HG02943 (cell line): ENCODE measurements at regions not wholly inside any gene's neighbourhood (a gene's known extent, or its start where the extent isn't known, plus 50 kb on each side); places are given as distances from the start of the nearest gene placed in this dataset.
"Not testable (repeated sequence)": the region's sequence is repeated elsewhere in the genome, so short reads cannot be mapped to it uniquely, and the experiment has no call there.

Experiments used
- ATAC-seq: cut with Tn5 transposase; IDR thresholded peaks from one replicate; pipeline ENCODE4 v1.9.1; 2021; ENCODE audit warnings: mild to moderate bottlenecking, low read depth, moderate library complexity; ENCODE audit not compliant: unreplicated experiment

GRCh38 chr5:102613661-102614060 is 114.9 kb upstream of the SLCO6A1 start:
- no peak for ATAC-seq

- ATAC-seq, result no peak
Measured at GRCh38 chr5:102617191-102618187, 118.7 kb upstream of the SLCO6A1 start.

DNA sequence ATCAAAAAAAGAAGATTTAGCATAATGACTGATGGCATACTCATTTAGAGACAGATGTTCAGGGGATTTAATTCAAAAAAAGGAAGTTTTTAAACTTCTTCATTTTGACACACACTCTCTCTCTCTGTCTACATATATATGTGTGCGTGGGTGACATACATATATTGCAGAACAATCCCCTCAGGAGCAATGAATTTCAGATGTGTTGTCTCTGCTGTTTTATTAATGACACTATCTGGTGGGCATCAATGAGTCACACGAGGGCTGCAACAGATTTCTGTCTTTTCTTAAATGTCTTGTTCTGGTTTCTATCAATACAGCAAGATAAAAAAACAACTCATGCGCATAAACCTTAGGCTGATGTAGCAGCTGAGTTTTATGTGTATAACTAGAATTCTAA is 123.5 kb upstream of the SLCO6A1 start:
- no peak for ATAC-seq

GRCh38 chr5:102623329-102624065 is 124.7 kb upstream of the SLCO6A1 start:
- no peak for ATAC-seq

GRCh38 chr5:102624405-102624804 is 125.6 kb upstream of the SLCO6A1 start:
- ATAC-seq, result no peak

GRCh38 chr5:102625468-102625867 is 126.7 kb upstream of the SLCO6A1 start:
- no peak for ATAC-seq

DNA sequence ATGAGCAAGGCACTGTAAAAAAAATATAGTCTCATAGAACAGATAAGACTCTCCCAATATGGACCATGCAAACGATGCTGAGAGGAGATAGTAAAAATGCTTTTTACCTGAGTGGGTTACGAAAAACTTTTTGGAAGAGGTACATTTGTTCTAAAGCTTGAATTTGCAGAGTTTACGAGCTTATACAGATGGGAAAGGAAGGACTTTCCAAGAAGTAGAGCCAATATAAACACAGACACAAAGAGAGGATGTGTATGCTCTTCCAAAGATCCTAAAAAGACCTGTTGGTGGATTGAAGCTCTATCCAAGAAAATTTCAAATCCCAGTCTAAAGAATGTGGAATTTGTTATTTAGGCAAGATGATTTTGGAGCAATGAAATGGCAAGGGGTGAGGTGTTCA is 127.1 kb upstream of the SLCO6A1 start:
- ATAC-seq, result no peak

DNA sequence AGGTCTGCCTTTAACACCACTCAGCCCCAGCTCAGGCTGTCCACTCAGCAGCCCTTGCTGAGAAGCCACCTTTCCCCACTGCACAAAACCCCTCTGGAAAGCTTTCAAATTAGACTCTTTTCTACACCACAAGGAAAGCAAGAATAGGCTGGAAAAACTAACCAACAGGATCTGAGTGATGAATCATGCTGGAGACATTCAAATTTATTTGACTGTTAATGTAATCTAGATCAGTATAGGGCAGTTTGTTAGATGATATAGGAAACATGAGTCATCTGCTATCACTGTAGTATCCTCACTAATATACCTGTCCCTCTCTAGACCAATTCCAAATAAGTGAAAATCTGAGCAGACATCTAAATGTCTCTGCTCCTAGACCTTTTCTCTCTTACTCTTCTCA is 127.8 kb upstream of the PAM start:
- ATAC-seq, result no peak

GRCh38 chr5:102628441-102629175 is 126.5 kb upstream of the PAM start:
- ATAC-seq, result no peak

DNA sequence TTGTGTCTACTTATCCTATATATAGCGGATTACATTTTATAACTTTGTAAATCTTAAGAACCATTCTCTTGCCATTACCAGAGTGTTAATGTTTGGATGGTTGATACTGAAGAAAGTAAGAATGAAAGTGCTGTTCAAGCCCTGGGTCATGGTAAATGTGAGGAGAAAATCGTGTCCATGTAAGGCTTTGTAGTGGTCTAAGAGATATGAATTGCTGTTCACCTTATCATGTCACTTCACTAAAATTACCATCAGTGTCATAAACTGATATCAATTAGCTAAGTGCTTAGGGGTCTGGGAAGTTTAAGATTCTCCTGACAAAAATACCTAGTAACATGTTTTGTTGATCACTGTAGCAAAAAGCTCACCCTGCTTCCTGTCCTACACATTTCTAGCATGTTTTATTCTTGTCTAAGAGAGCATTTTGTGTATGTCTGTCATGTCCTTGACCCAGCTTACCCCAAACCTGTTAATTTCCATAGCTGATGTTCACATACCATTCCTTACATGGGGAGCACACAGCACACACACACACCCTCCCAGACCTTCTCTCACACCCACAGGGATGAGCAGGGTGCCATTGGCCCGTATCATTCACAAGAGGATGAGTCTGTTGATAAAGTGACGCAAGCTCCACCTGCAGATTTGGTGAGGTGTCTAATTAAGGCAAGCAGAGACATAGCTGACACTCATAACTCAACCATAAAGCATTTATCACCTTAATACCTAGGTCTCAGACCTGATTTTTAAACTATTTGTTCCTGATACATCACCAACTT is 125.1 kb upstream of the PAM start:
- ATAC-seq, result no peak

GRCh38 chr5:102635399-102635798 is 119.7 kb upstream of the PAM start:
- not testable (repeated sequence) for ATAC-seq

- no peak for ATAC-seq
Measured at GRCh38 chr5:102638316-102638715, 116.8 kb upstream of the PAM start.

GRCh38 chr5:102638912-102639652 is 116.0 kb upstream of the PAM start:
- no peak for ATAC-seq

DNA sequence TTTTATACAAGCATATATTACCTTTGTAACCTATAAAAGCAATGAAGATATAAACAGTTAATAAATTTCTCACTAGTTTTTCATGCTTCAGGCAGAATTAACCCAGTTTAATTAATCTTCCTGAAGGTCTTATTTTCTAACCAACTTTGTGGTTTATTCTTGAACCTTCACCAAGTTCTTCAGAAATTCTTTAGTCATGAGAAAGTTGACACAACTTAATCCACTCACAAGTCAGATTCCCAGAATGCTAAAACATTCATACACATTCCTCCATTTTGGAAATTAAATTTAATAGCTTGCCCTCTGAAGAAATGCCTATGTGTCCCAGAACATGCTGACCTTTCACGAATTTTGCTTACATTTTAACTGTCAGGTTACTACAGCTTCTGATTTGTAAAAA is 105.4 kb upstream of the PAM start:
- ATAC-seq, result no peak

GRCh38 chr5:102651466-102651865 is 103.6 kb upstream of the PAM start:
- ATAC-seq, result no peak

DNA sequence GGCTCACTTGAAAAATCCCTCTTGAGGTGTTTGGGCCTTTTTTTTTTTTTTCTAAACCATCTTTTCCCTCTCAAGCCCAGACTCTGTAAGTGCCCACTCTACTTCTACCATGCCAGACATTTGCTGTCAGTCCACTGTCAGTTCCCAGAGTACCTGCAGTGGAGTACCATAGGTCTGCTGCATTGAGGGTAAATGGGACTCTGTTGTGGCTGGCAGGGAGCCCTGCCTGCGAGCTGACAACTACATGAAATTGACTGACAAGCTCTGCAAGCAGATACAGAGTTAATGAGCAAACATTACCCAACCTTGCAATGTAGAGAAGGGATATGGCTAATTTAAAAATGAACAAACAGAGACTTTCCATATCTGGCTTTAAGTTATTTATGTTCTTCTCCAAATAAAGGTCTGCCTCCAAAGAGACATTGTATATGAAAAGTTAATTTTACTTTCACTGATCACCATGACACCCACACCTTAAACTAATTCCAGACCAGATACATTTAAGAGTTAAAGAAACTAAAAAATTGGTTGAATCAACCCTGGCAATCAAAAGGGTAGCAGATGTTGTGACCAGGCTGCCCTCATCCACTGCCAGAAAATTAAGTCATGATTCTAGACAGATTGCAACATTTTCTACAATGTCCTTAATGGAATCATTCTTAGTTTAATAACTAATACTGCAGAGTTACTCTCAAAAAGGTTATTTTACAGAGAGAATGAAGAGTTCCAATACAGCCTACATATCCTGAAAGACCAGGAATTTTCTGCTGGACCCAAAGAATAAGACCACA is 100.4 kb upstream of the PAM start:
- no peak for ATAC-seq

- no peak for ATAC-seq
Measured at GRCh38 chr5:102659151-102659550, 96.0 kb upstream of the PAM start.

DNA sequence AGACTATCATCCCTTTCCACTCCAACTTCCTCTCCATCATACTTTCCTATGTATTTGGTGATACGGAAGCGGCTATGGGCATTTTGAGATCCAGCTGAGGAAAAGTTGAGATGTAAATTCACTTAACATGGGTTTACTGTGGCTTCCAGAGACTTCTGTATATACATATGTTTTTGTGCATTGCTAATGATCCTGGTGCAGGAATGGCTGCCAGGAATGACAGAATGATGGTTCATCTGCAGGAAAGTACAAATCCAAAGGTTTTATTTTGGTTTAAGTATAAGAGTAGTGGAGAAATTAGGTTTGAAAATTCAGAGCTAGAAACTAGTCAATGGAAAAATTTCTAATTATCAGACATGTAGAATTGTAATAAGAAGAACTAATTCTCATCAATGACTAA is 95.0 kb upstream of the PAM start:
- ATAC-seq, result no peak
